Progenitor cell of endocrine pancreas (in vitro differentiated cells): ENCODE measurements at regions not wholly inside any gene's neighbourhood (a gene's known extent, or its start where the extent isn't known, plus 50 kb on each side); places are given as distances from the start of the nearest gene placed in this dataset.

Experiments
- DNase-seq: peaks from one replicate; pipeline ENCODE4 v3.0.0; 2021; ENCODE audit warnings: low spot score; ENCODE audit not compliant: unreplicated experiment
- H3K27ac Mint-ChIP-seq: 2 replicates; pipeline ENCODE4 v1.8.0; 2021; ENCODE audit warnings: mild to moderate bottlenecking, moderate library complexity, mixed read lengths
- H3K27me3 Mint-ChIP-seq: 2 replicates; pipeline ENCODE4 v1.8.0; 2021; ENCODE audit warnings: mixed read lengths
- H3K36me3 Mint-ChIP-seq: 2 replicates; pipeline ENCODE4 v1.8.0; 2022; ENCODE audit warnings: mixed read lengths; ENCODE audit not compliant: insufficient read depth
- H3K4me1 Mint-ChIP-seq: 2 replicates; pipeline ENCODE4 v1.8.0; 2021; ENCODE audit warnings: low read depth, mixed read lengths
- H3K4me3 Mint-ChIP-seq: 2 replicates; pipeline ENCODE4 v1.8.0; 2021; ENCODE audit warnings: low read depth, mild to moderate bottlenecking, moderate library complexity, mixed read lengths
- H3K9me3 Mint-ChIP-seq: 2 replicates; pipeline ENCODE4 v1.8.0; 2021; ENCODE audit warnings: low read depth, mixed read lengths
- CTCF ChIP-seq: fragments of 200-600 bp; sonication (generic); IDR thresholded peaks from one replicate; pipeline ENCODE4 v1.5.0; 2021; ENCODE audit warnings: antibody characterized with exemption, mild to moderate bottlenecking; ENCODE audit not compliant: unreplicated experiment

GRCh38 chr2:21928292-21928691 is 804.5 kb downstream of the TDRD15 start:
- Mint-ChIP-seq H3K36me3 (no peaks in the 10 kb centered on the region), H3K27ac (no peak overlapping the region), H3K27me3 (peaks cover 10% of the 10 kb centered on the region), H3K4me1 (no peaks in the 10 kb centered on the region), H3K4me3 (no peak overlapping the region), H3K9me3 (peaks cover 4% of the 10 kb centered on the region)
- peak; percentile 43 for TF ChIP-seq CTCF
- no peak for DNase-seq

GRCh38 chr2:21930226-21930625 is 806.5 kb downstream of the TDRD15 start:
- Mint-ChIP-seq H3K4me3 (no peak overlapping the region), H3K36me3 (no peaks in the 10 kb centered on the region), H3K27me3 (peaks cover 10% of the 10 kb centered on the region), H3K9me3 (peaks cover 4% of the 10 kb centered on the region), H3K4me1 (no peaks in the 10 kb centered on the region), H3K27ac (no peak overlapping the region)
- TF ChIP-seq CTCF: no peak
- no peak for DNase-seq

DNA sequence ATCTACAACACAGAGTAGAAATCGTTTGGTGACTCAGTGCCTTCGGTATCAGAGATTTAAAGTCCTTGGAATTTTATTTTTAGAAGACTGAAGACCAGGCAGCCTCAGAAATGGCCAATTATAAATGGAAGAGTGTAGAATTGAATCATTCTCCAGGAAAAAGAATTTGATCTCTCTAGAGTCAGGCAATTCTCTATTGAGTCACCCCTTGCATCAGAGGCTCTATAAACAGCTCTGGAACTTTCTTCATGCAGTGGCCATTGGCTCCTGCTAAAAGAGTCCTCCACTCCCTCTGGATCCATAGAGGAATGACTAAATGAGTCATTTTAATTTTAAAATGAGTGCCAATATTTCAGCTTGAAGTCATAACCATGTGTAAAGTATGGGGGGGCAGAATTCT is 816.2 kb downstream of the TDRD15 start:
- Mint-ChIP-seq H3K4me1 (no peaks in the 10 kb centered on the region), H3K36me3 (no peaks in the 10 kb centered on the region), H3K4me3 (no peak overlapping the region), H3K27ac (no peak overlapping the region), H3K9me3 (no peaks in the 10 kb centered on the region), H3K27me3 (peaks cover 8% of the 10 kb centered on the region)
- DNase-seq: no peak
- no peak for TF ChIP-seq CTCF

DNA sequence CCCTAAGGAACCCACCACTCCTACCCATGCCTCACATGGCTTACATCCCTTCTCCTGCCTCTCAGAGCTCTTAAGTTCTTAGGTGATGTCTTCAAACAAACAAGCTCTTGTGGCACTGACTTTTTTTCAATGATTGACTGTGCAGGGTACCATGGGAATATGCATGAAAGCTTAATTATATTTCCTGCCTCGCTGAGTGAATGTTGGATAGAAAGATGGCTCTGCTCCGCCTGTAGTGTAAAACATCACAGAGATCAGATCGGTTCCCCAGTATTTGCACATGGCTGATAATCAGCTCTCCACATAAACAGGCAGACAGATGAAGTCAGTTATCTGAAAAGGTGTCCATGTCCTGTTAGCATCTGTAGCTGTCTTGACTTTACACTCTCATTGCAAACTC is 820.8 kb downstream of the TDRD15 start:
- no peak for DNase-seq
- Mint-ChIP-seq H3K27me3 (peaks cover 11% of the 10 kb centered on the region), H3K9me3 (no peaks in the 10 kb centered on the region), H3K36me3 (no peaks in the 10 kb centered on the region), H3K4me1 (no peaks in the 10 kb centered on the region), H3K4me3 (no peak overlapping the region), H3K27ac (no peak overlapping the region)
- no peak for TF ChIP-seq CTCF

DNA sequence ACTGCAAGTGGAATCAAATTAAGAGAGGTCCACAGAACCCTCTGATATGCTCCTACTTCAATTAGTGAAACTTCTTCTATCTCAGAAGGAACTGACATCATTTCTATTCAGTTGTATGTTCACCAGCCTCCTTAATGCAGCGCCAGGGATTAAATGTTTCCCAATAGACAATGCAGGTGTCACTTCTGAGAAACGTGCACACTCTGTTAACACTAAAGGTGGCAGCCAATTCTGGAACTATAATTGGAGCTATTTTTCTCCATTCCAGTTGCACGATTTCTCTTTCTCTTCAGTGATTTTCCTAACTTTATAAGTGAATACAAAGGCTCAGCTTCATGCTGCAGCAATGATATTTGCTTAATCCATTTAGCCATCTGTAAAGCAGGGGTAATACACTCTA is 821.9 kb downstream of the TDRD15 start:
- TF ChIP-seq CTCF: no peak
- no peak overlapping the region for H3K4me3 Mint-ChIP-seq
- no peak for DNase-seq
- H3K27ac Mint-ChIP-seq: no peak overlapping the region
- H3K4me1 Mint-ChIP-seq: no peaks in the 10 kb centered on the region
- no peaks in the 10 kb centered on the region for H3K9me3 Mint-ChIP-seq
- H3K36me3 Mint-ChIP-seq: no peaks in the 10 kb centered on the region
- peaks cover 7% of the 10 kb centered on the region for H3K27me3 Mint-ChIP-seq
